GM12878 (cell line): ENCODE measurements at regions not wholly inside any gene's neighbourhood (a gene's known extent, or its start where the extent isn't known, plus 50 kb on each side); places are given as distances from the start of the nearest gene placed in this dataset.

Experiments
- ATAC-seq: fragments of 200-7000 bp; cut with Tn5 transposase; 3 replicates; pipeline ENCODE4 v1.9.1; 2020; ENCODE audit warnings: mild to moderate bottlenecking, moderate library complexity
- BruUV-seq: library from RNA; stranded (reverse); fragments of 400-500 nt; replicated peaks from 2 replicates; lab custom pipeline; 2021; lab: Mats Ljungman, UMichigan
- CTCF ChIA-PET: fragments of 300-600 bp; sonication (Branson Sonifier 250); formaldehyde crosslinking; extraction: SDS; loops from one replicate; lab custom pipeline; 2021; ENCODE audit warnings: inconsistent platforms; lab: Yijun Ruan, JAX
- POLR2A ChIA-PET: fragments of 350-600 bp; formaldehyde crosslinking; extraction: SDS; loops from one replicate; lab custom pipeline; 2021; ENCODE audit warnings: inconsistent platforms; lab: Charles Lee
- RAD21 ChIA-PET: fragments of 300-600 bp; sonication (Branson Sonifier 250); formaldehyde crosslinking; loops from one replicate; lab custom pipeline; 2023; ENCODE audit warnings: antibody characterized with exemption; ENCODE audit not compliant: unreplicated experiment; lab: Charles Lee
- SMC1A ChIA-PET: fragments of 300-600 bp; sonication (Branson Sonifier 250); formaldehyde crosslinking; loops from one replicate; lab custom pipeline; 2023; ENCODE audit not compliant: unreplicated experiment, uncharacterized antibody; lab: Charles Lee
- DNase-seq: peaks from one replicate; pipeline ENCODE4 v3.0.0-alpha.2; 2011; ENCODE audit warnings: low read depth, low spot score
- FAIRE-seq: peaks from 3 replicates; lab custom pipeline; 2011; peaks lifted over from hg19 to GRCh38; lab: Jason Lieb, UNC
- H2AFZ ChIP-seq: 2 replicates; pipeline ENCODE4 v1.6.0; 2011; ENCODE audit warnings: low read depth, low read length, control low read depth; ENCODE audit not compliant: control insufficient read depth
- H3K27ac ChIP-seq: 2 replicates; pipeline ENCODE4 v1.5.1; 2011; ENCODE audit warnings: control low read depth; ENCODE audit not compliant: control insufficient read depth, insufficient read depth
- H3K27me3 ChIP-seq, 2 experiments: replicated peaks in 1 of 2; 2 replicates each; pipeline versions ENCODE4 v1.6.0 to v1.6.1; 2011; ENCODE audit warnings: low read length in 1 of 2; ENCODE audit not compliant: control insufficient read depth in 2 of 2, insufficient read depth in 2 of 2
- H3K36me3 ChIP-seq, 2 experiments: 2 replicates each; pipeline ENCODE4 v1.5.1; 2011; ENCODE audit warnings: low read length in 1 of 2; ENCODE audit not compliant: control insufficient read depth in 2 of 2, insufficient read depth in 2 of 2
- H3K4me1 ChIP-seq: 2 replicates; pipeline ENCODE4 v1.6.1; 2011; ENCODE audit warnings: mild to moderate bottlenecking, low read length, moderate library complexity, mixed read lengths; ENCODE audit not compliant: control insufficient read depth, insufficient read depth
- H3K4me2 ChIP-seq: 2 replicates; pipeline ENCODE4 v1.6.0; 2011; ENCODE audit warnings: control low read depth; ENCODE audit not compliant: control insufficient read depth, insufficient read depth
- H3K4me3 ChIP-seq: fragments of 200-600 bp; sonication (generic); 2 replicates; pipeline ENCODE4 v1.5.1; 2016
- H3K79me2 ChIP-seq: 2 replicates; pipeline ENCODE4 v1.6.0; 2011; ENCODE audit warnings: low read length; ENCODE audit not compliant: control insufficient read depth, insufficient read depth
- H3K9ac ChIP-seq: 2 replicates; pipeline ENCODE4 v1.8.0; 2011; ENCODE audit warnings: low read length, control low read depth, mixed read lengths; ENCODE audit not compliant: control insufficient read depth, insufficient read depth
- H3K9me3 ChIP-seq: replicated peaks from 3 replicates; pipeline ENCODE4 v1.5.1; 2011; ENCODE audit warnings: mild to moderate bottlenecking, low read length; ENCODE audit not compliant: control insufficient read depth, insufficient read depth
- H4K20me1 ChIP-seq: 2 replicates; pipeline ENCODE4 v1.6.0; 2011; ENCODE audit not compliant: control insufficient read depth, insufficient read depth
- BCLAF1 ChIP-seq: fragments of 450-650 bp; IDR thresholded peaks from 2 replicates; pipeline ENCODE4 v1.6.1; 2017; ENCODE audit warnings: antibody characterized with exemption, mild to moderate bottlenecking, moderate library complexity
- CBX3 ChIP-seq: fragments of 200-600 bp; sonication (generic); IDR thresholded peaks from 2 replicates; pipeline ENCODE4 v1.6.1; 2016; ENCODE audit warnings: low read depth, borderline replicate concordance
- HDAC2 ChIP-seq: fragments of 200-600 bp; sonication (generic); IDR thresholded peaks from 2 replicates; pipeline ENCODE4 v1.6.1; 2017
- MYC ChIP-seq: IDR thresholded peaks from 2 replicates; pipeline ENCODE4 v1.6.1; 2011; ENCODE audit warnings: mild to moderate bottlenecking, low read length, moderate library complexity, inconsistent platforms; ENCODE audit not compliant: insufficient read depth, insufficient replicate concordance, insufficient read length, severe bottlenecking
- PAX5 ChIP-seq: IDR thresholded peaks from 2 replicates; pipeline ENCODE4 v1.6.1; 2011; ENCODE audit warnings: low read depth, low read length, borderline replicate concordance
- RAD21 ChIP-seq: IDR thresholded peaks from 2 replicates; pipeline ENCODE4 v1.6.1; 2011; ENCODE audit warnings: mild to moderate bottlenecking, low read depth, low read length, moderate library complexity; ENCODE audit not compliant: insufficient read depth
- SKIL ChIP-seq: fragments of 450-650 bp; IDR thresholded peaks from 2 replicates; pipeline ENCODE4 v1.6.1; 2017; ENCODE audit warnings: mild to moderate bottlenecking, low read depth, inconsistent platforms; ENCODE audit not compliant: poor library complexity, severe bottlenecking
- STAT3 ChIP-seq: IDR thresholded peaks from 2 replicates; pipeline ENCODE4 v1.6.1; 2011; ENCODE audit warnings: low read depth, low read length, improper control_type of control experiment
- TBL1XR1 ChIP-seq: IDR thresholded peaks from 2 replicates; pipeline ENCODE4 v1.6.1; 2012; ENCODE audit warnings: low read depth, low read length, improper control_type of control experiment
- WGBS: methylation state at CpG from one replicate; pipeline ENCODE4 v1.1.6; 2016; ENCODE audit warnings: low lambda C conversion rate; ENCODE audit not compliant: insufficient replicate concordance, insufficient coverage; ENCODE audit errors: missing lambda C conversion rate; 5-methylcytosine and 5-hydroxymethylcytosine counted together
- in situ Hi-C: fragments of 300-500 bp; cut with MboI; formaldehyde crosslinking; loops from 9 replicates; pipeline ENCODE4 v1.14.3; 2018; ENCODE audit warnings: mixed read lengths
- intact Hi-C: fragments of 100-400 bp; cut with micrococcal nuclease; formaldehyde crosslinking; loops from one replicate; pipeline ENCODE4 v1.14.2; 2022; ENCODE audit not compliant: unreplicated experiment
- TF ChIP-seq, protein P1 (sequence below): IDR thresholded peaks from 2 replicates; pipeline ENCODE4 v1.6.1; 2011; ENCODE audit warnings: borderline replicate concordance, low read depth, mild to moderate bottlenecking, moderate library complexity, mixed read lengths, low read length; ENCODE audit not compliant: insufficient read depth; ENCODE audit errors: extremely low read length

- in situ Hi-C loops (no loop called here), intact Hi-C loops (no loop called here)
- Histone ChIP-seq H3K27ac (no peak overlapping the region), H2AFZ (no peak overlapping the region), H4K20me1 (no peaks in the 10 kb centered on the region), H3K9me3 (no peaks in the 10 kb centered on the region), H3K4me1 (no peaks in the 10 kb centered on the region), H3K36me3 (no peaks in the 10 kb centered on the region), H3K4me3 (no peak overlapping the region), H3K27me3 (no peaks in the 10 kb centered on the region; a peak in 1 of 4 replicates), H3K9ac (no peak overlapping the region), H3K79me2 (no peaks in the 10 kb centered on the region), H3K4me2 (no peak overlapping the region)
- FAIRE-seq (no peak), DNase-seq (no peak), ATAC-seq (no peak)
- ChIA-PET POLR2A (no interaction called here), CTCF (no interaction called here), SMC1A (no interaction called here), RAD21 (no interaction called here)
- TF ChIP-seq MYC (no peak), RAD21 (peak; percentile 11; the same call in 1 of the 2 replicates)
- WGBS = 0% methylated on average over 4 of the region's 4 CpGs
- BruUV-seq = no TSS peak
Observed at GRCh38 chr3:182226995-182227394, 515.3 kb downstream of the SOX2 start.

GRCh38 chr3:182233405-182233804 lies 521.7 kb downstream of the SOX2 start:
- WGBS = 100% methylated on average over 1 of the region's 1 CpG
- BruUV-seq = no TSS peak
- SMC1A ChIA-PET = interaction anchor here (1.3 kb wide), 1 partner anchor 9 kb away, joined by 4 read pairs; no protein-coding TSS in a partner anchor

More at GRCh38 chr3:182233405-182233804, 521.7 kb downstream of the SOX2 start:
- ATAC-seq = no peak
- no peaks in the 10 kb centered on the region for H3K9me3 ChIP-seq
- H3K36me3 ChIP-seq = no peaks in the 10 kb centered on the region
- H3K4me2 ChIP-seq = no peak overlapping the region
- TF ChIP-seq PAX5 (no peak), STAT3 (no peak), BCLAF1 (no peak), SKIL (no peak), TBL1XR1 (no peak), HDAC2 (no peak), CBX3 (no peak)
- TF ChIP-seq, protein P1, sequence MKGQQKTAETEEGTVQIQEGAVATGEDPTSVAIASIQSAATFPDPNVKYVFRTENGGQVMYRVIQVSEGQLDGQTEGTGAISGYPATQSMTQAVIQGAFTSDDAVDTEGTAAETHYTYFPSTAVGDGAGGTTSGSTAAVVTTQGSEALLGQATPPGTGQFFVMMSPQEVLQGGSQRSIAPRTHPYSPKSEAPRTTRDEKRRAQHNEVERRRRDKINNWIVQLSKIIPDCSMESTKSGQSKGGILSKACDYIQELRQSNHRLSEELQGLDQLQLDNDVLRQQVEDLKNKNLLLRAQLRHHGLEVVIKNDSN = no peak
- H3K27ac ChIP-seq = no peak overlapping the region
- ChIA-PET CTCF (no interaction called here), RAD21 (no interaction called here), POLR2A (no interaction called here)
- in situ Hi-C loops (no loop called here), intact Hi-C loops (no loop called here)
- DNase-seq = no peak
- no peak for FAIRE-seq
- no peaks in the 10 kb centered on the region for H4K20me1 ChIP-seq
- no peaks in the 10 kb centered on the region for H3K27me3 ChIP-seq
- no peaks in the 10 kb centered on the region for H3K79me2 ChIP-seq
- H3K9ac ChIP-seq = no peak overlapping the region
- no peaks in the 10 kb centered on the region for H3K4me1 ChIP-seq
- H3K4me3 ChIP-seq = no peak overlapping the region
- H2AFZ ChIP-seq = no peak overlapping the region
